ENCODE measurements at regions not wholly inside any gene's neighbourhood (a gene's known extent, or its start where the extent isn't known, plus 50 kb on each side); places are given as distances from the start of the nearest gene placed in this dataset.

- intact Hi-C loops (cut with micrococcal nuclease) = no loop called here
These were observed 77.2 kb downstream of the HIF1AN start for GRCh38 chr10:100612601-100613595.

GRCh38 chr10:100613846-100614245 is 78.1 kb downstream of the HIF1AN start:
- intact Hi-C loops (cut with micrococcal nuclease) = no loop called here

GRCh38 chr10:100614429-100615095 is 78.8 kb downstream of the HIF1AN start:
- intact Hi-C loops (cut with micrococcal nuclease) = no loop called here

- intact Hi-C loops (cut with micrococcal nuclease) = no loop called here
These were observed 79.5 kb downstream of the HIF1AN start for GRCh38 chr10:100615241-100615640.

- intact Hi-C loops (cut with micrococcal nuclease) = no loop called here
These were observed 80.2 kb downstream of the HIF1AN start for GRCh38 chr10:100615908-100616307.

- intact Hi-C loops (cut with micrococcal nuclease) = no loop called here
These were observed 82.4 kb downstream of the HIF1AN start for GRCh38 chr10:100618091-100618615.

GRCh38 chr10:100618632-100619255 is 83.0 kb downstream of the HIF1AN start:
- intact Hi-C loops (cut with micrococcal nuclease) = no loop called here

- intact Hi-C loops (cut with micrococcal nuclease) = no loop called here
These were observed 84.5 kb downstream of the HIF1AN start for GRCh38 chr10:100620087-100620835.

GRCh38 chr10:100621360-100622205 is 85.8 kb downstream of the HIF1AN start:
- intact Hi-C loops (cut with micrococcal nuclease) = no loop called here

- intact Hi-C loops (cut with micrococcal nuclease) = no loop called here
These were observed 87.2 kb downstream of the HIF1AN start for GRCh38 chr10:100622946-100623345.

GRCh38 chr10:100623521-100624230 is 87.9 kb downstream of the HIF1AN start:
- intact Hi-C loops (cut with micrococcal nuclease) = no loop called here

GRCh38 chr10:100624298-100624697 is 88.6 kb downstream of the HIF1AN start:
- intact Hi-C loops (cut with micrococcal nuclease) = no loop called here

GRCh38 chr10:100625816-100626215 is 90.1 kb downstream of the HIF1AN start:
- intact Hi-C loops (cut with micrococcal nuclease) = no loop called here

- intact Hi-C loops (cut with micrococcal nuclease) = no loop called here
These were observed 92.3 kb downstream of the HIF1AN start for GRCh38 chr10:100628061-100628460.

- intact Hi-C loops (cut with micrococcal nuclease) = no loop called here
These were observed 95.4 kb downstream of the HIF1AN start for GRCh38 chr10:100631192-100631591.

GRCh38 chr10:100632027-100632426 is 96.3 kb downstream of the HIF1AN start:
- intact Hi-C loops (cut with micrococcal nuclease) = no loop called here

- intact Hi-C loops (cut with micrococcal nuclease) = no loop called here
These were observed 98.3 kb downstream of the HIF1AN start for GRCh38 chr10:100634034-100634433.

- intact Hi-C loops (cut with micrococcal nuclease) = no loop called here
These were observed 101.3 kb downstream of the HIF1AN start for GRCh38 chr10:100636848-100637553.

GRCh38 chr10:100637785-100638184 is 102.0 kb downstream of the HIF1AN start:
- intact Hi-C loops (cut with micrococcal nuclease) = no loop called here
